Hepatocyte (in vitro differentiated cells): ENCODE measurements at regions not wholly inside any gene's neighbourhood (a gene's known extent, or its start where the extent isn't known, plus 50 kb on each side); places are given as distances from the start of the nearest gene placed in this dataset.

Experiments used
- EZH2 ChIP-seq: fragments of 200-600 bp; sonication (generic); IDR thresholded peaks from 2 replicates; pipeline ENCODE4 v1.6.1; 2016; ENCODE audit warnings: antibody characterized with exemption, mild to moderate bottlenecking, borderline replicate concordance
- TF ChIP-seq, protein P1 (sequence below): fragments of 200-600 bp; sonication (generic); IDR thresholded peaks from 2 replicates; pipeline ENCODE4 v1.5.1; 2016; ENCODE audit warnings: antibody characterized with exemption, mild to moderate bottlenecking; ENCODE audit not compliant: poor library complexity

DNA sequence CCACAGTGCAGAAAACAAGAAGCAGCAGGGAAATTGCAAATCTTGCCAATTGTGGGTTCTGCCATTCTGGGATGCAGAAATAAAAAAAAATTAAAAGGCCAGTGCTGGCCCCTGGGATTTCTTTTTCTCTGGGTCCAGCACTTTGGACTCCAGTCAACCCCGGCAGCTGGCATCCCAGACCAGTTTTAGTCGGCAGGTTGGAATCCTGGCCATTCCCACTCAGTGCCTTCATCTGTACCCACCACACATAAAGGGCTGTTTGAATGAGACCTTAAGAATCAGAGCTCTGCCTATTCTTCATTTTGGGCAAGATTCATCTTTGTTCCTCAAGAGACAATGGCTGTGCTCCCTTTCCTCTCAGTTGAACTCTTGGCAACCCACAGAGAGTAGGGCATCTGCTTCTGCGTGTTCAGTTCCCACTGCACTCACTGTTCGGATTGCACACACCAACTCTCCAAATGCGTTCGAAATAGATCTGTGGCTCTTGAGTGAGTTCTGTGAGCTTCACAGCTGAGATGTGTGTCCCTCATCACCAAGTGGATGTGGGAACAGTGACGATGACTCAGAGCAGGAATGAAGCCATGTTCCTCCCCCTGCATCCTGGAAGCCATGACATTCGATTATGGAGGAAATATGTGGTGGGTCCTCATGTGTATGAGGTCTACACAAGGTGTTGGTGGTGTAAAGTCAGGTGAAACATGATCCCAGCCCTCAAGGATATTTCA, 63.0 kb upstream of the EGFR start:
- TF ChIP-seq EZH2, result no peak
- TF ChIP-seq, protein P1, sequence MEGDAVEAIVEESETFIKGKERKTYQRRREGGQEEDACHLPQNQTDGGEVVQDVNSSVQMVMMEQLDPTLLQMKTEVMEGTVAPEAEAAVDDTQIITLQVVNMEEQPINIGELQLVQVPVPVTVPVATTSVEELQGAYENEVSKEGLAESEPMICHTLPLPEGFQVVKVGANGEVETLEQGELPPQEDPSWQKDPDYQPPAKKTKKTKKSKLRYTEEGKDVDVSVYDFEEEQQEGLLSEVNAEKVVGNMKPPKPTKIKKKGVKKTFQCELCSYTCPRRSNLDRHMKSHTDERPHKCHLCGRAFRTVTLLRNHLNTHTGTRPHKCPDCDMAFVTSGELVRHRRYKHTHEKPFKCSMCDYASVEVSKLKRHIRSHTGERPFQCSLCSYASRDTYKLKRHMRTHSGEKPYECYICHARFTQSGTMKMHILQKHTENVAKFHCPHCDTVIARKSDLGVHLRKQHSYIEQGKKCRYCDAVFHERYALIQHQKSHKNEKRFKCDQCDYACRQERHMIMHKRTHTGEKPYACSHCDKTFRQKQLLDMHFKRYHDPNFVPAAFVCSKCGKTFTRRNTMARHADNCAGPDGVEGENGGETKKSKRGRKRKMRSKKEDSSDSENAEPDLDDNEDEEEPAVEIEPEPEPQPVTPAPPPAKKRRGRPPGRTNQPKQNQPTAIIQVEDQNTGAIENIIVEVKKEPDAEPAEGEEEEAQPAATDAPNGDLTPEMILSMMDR, result no peak
